ENCODE measurements at regions not wholly inside any gene's neighbourhood (a gene's known extent, or its start where the extent isn't known, plus 50 kb on each side); places are given as distances from the start of the nearest gene placed in this dataset.

DNA sequence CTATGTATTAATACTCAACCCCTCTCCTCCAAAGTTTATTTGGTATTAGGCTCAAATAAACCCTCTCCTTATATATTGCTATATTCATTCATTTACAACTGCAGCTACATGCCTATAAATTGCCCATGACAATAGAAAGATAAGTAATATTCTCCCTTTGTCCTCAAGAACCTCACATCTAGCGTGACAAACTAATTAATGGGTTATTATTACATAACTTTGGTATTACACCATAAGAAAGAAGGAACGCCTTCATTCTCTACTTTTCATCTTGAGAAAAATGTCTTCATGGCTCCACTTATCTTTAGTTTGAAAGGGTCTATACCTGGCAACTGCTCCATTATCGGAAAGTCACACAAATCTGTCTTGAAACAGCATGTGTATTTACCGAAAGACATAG lies 157.7 kb upstream of the RASGEF1B start:
- TF ChIP-seq POLR2AphosphoS5 (IDR thresholded peaks at IDR 0.05) = no peak
- TF ChIP-seq, protein P1, sequence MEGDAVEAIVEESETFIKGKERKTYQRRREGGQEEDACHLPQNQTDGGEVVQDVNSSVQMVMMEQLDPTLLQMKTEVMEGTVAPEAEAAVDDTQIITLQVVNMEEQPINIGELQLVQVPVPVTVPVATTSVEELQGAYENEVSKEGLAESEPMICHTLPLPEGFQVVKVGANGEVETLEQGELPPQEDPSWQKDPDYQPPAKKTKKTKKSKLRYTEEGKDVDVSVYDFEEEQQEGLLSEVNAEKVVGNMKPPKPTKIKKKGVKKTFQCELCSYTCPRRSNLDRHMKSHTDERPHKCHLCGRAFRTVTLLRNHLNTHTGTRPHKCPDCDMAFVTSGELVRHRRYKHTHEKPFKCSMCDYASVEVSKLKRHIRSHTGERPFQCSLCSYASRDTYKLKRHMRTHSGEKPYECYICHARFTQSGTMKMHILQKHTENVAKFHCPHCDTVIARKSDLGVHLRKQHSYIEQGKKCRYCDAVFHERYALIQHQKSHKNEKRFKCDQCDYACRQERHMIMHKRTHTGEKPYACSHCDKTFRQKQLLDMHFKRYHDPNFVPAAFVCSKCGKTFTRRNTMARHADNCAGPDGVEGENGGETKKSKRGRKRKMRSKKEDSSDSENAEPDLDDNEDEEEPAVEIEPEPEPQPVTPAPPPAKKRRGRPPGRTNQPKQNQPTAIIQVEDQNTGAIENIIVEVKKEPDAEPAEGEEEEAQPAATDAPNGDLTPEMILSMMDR (IDR thresholded peaks at IDR 0.05 in 8 of 11, conservative IDR thresholded peaks at IDR 0.05 in 3 of 11) = no peak

All from spleen (tissue), 7 donors.